NT2/D1 (cell line): ENCODE measurements at regions not wholly inside any gene's neighbourhood (a gene's known extent, or its start where the extent isn't known, plus 50 kb on each side); places are given as distances from the start of the nearest gene placed in this dataset.

Source experiments
- SUZ12 ChIP-seq: IDR thresholded peaks from 2 replicates; pipeline ENCODE4 v1.6.1; 2011; ENCODE audit not compliant: insufficient read length, insufficient read depth; ENCODE audit errors: extremely low read depth
- YY1 ChIP-seq: IDR thresholded peaks from 2 replicates; pipeline ENCODE4 v1.6.1; 2011; ENCODE audit not compliant: insufficient read length, insufficient read depth
- ZNF274 ChIP-seq: IDR thresholded peaks from 2 replicates; pipeline ENCODE4 v1.6.1; 2011; ENCODE audit warnings: mild to moderate bottlenecking, low read depth, low read length

DNA sequence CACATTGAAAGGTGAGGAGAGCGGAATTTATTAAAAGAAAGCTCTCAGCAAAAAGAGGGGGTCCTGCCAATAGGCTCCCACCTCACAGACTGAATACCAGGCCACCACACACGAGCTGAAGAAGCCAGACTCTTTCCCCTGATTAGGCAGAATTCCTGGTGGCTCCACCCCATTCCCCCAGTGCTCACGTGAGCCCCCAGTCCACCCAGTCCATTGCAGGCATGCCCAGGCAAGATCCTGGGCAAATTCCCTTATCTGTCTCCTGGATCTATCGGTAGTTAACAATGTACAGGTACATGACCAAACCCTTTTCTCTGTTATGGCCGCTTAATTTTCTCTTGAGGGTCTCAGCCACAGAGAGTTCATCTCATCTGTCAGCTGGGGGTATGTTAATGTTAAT is 54.6 kb upstream of the BTG3 start:
- TF ChIP-seq YY1 (no peak), ZNF274 (no peak), SUZ12 (no peak)
